Adrenal gland (tissue), 9 donors: ENCODE measurements at regions not wholly inside any gene's neighbourhood (a gene's known extent, or its start where the extent isn't known, plus 50 kb on each side); places are given as distances from the start of the nearest gene placed in this dataset.
"Not testable (repeated sequence)": the region's sequence is repeated elsewhere in the genome, so short reads cannot be mapped to it uniquely, and the experiment has no call there.

Experiments used
- DNase-seq, 7 donors: peaks; one replicate each; pipeline ENCODE4 v3.0.0-alpha.2; 2019 to 2020
- H3K27ac ChIP-seq, 5 donors: fragments of 200-600 bp; sonication (generic) in 4 of 5; 1 replicate in 3 of 5; 2 replicates in 2 of 5; pipeline versions ENCODE4 v1.5.1 to v1.8.0; 2016 to 2020; ENCODE audit warnings: mild to moderate bottlenecking in 1 of 5
- H3K27me3 ChIP-seq: fragments of 200-600 bp; 2 replicates; pipeline ENCODE4 v1.8.0; 2021
- H3K36me3 ChIP-seq, 2 donors: fragments of 200-600 bp; replicated peaks in 1 of 2; 1 replicate in 1 of 2; 2 replicates in 1 of 2; pipeline versions ENCODE4 v1.5.1 to v1.8.0; 2018 to 2022
- H3K4me1 ChIP-seq, 2 donors: fragments of 200-600 bp; replicated peaks in 1 of 2; 1 replicate in 1 of 2; 2 replicates in 1 of 2; pipeline versions ENCODE4 v1.5.1 to v1.8.0; 2018 to 2021
- H3K4me3 ChIP-seq, 4 donors: fragments of 200-600 bp; sonication (generic) in 3 of 4; one replicate each; pipeline ENCODE4 v1.5.1; 2016 to 2018
- H3K9me3 ChIP-seq, 3 donors: fragments of 200-600 bp; sonication (generic) in 1 of 3; replicated peaks in 1 of 3; 1 replicate in 2 of 3; 2 replicates in 1 of 3; pipeline versions ENCODE4 v1.5.1 to v1.8.0; 2016 to 2021
- POLR2A ChIP-seq, 2 donors: fragments of 450-650 bp; IDR thresholded peaks; one replicate each; pipeline ENCODE4 v1.6.1; 2017; ENCODE audit warnings: antibody characterized with exemption in 2 of 2, mild to moderate bottlenecking in 2 of 2, moderate library complexity in 1 of 2
- WGBS, 4 donors: extraction: QIAGEN DNeasy Blood & Tissue Kit in 2 of 4; methylation state at CpG; one replicate each; pipeline versions ENCODE4 v1.1.5 to v1.1.7; 2013 to 2017; 5-methylcytosine and 5-hydroxymethylcytosine counted together
- intact Hi-C, 2 donors: fragments of 100-400 bp; cut with DNase I; formaldehyde crosslinking; loops; one replicate each; pipeline versions ENCODE4 v1.14.1 to v1.15.0; 2022 to 2023
- TF ChIP-seq, protein P1 (sequence below), 6 experiments: fragments of 450-650 bp in 4 of 6; fragments of 200-600 bp in 2 of 6; sonication (generic) in 1 of 6; IDR thresholded peaks; 1 replicate in 5 of 6; 2 replicates in 1 of 6; pipeline versions ENCODE4 v1.5.1 to v1.8.0; 2016 to 2021; ENCODE audit warnings: antibody characterized with exemption in 6 of 6, mild to moderate bottlenecking in 2 of 6, moderate library complexity in 1 of 6
- donor health status: healthy with polysubstance abuse.
- donor health status: Bipolar disorder and iron deficiency.
- donor health status: DM: yes; HTN: yes; CAD: no.
- donor health status: DM: no; HTN: no; CAD: no.
- donor health status: DM: no; HTN: no; CAD: no.

DNA sequence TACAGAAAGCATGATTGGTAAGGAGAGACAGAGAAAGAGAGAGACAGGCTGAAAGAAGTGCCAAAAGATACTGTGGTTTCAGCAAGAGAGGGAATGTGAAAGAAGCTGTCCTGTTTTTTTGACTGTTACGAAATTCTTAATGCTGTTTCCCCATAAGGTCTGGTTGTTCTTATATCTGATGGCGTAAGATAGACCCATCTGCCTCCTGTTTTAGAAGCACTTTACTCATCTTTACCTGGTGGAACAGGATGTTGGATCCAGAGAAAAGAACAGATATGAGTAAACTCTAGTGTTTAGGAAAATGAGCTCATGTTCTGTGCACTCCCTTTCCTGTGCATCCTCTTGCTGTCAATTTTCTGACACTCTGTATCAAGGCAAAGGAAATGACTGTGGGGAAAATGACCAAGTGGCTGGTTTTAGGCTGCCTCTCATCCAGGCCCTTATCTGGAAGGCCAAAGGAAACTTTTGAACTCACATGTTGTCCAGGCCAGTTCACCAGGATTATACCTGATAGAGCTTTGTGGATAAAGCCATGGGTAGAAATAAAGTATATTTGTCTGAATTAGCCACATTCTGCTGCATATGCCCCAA, 311.7 kb upstream of the HTR2C start:
- no peak overlapping the region for H3K4me3 ChIP-seq
- no peaks in the 10 kb centered on the region for H3K27me3 ChIP-seq
- DNase-seq, result no peak
- no peaks in the 10 kb centered on the region for H3K36me3 ChIP-seq
- H3K4me1 ChIP-seq, result no peaks in the 10 kb centered on the region
- 68 to 82% (median 76%) methylated on average over 2 of the region's 2 CpGs for WGBS, 4 donors
- TF ChIP-seq, protein P1, sequence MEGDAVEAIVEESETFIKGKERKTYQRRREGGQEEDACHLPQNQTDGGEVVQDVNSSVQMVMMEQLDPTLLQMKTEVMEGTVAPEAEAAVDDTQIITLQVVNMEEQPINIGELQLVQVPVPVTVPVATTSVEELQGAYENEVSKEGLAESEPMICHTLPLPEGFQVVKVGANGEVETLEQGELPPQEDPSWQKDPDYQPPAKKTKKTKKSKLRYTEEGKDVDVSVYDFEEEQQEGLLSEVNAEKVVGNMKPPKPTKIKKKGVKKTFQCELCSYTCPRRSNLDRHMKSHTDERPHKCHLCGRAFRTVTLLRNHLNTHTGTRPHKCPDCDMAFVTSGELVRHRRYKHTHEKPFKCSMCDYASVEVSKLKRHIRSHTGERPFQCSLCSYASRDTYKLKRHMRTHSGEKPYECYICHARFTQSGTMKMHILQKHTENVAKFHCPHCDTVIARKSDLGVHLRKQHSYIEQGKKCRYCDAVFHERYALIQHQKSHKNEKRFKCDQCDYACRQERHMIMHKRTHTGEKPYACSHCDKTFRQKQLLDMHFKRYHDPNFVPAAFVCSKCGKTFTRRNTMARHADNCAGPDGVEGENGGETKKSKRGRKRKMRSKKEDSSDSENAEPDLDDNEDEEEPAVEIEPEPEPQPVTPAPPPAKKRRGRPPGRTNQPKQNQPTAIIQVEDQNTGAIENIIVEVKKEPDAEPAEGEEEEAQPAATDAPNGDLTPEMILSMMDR (IDR thresholded peaks at IDR 0.05), result no peak
- no peak for TF ChIP-seq POLR2A (IDR thresholded peaks at IDR 0.05)
- intact Hi-C loops, result no loop called here
- H3K9me3 ChIP-seq, result no peaks in the 10 kb centered on the region
- no peak overlapping the region for H3K27ac ChIP-seq

DNA sequence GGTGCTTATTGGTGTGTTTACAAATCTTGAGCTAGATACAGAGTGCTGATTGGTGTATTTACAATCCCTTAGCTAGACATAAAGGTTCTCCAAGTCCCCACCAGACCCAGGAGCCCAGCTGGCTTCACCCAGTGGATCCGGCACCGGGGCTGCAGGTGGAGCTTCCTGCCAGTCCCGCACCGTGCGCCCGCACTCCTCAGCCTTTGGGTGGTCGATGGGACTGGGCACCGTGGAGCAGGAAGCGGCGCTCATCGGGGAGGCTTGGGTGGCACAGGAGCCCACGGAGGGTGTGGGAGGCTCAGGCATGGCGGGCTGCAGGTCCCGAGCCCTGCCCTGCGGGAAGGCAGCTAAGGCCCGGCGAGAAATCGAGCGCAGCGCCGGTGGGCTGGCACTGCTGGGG, 313.5 kb upstream of the HTR2C start:
- H3K27ac ChIP-seq, H3K27me3 ChIP-seq, H3K4me1 ChIP-seq: not testable (repeated sequence)

DNA sequence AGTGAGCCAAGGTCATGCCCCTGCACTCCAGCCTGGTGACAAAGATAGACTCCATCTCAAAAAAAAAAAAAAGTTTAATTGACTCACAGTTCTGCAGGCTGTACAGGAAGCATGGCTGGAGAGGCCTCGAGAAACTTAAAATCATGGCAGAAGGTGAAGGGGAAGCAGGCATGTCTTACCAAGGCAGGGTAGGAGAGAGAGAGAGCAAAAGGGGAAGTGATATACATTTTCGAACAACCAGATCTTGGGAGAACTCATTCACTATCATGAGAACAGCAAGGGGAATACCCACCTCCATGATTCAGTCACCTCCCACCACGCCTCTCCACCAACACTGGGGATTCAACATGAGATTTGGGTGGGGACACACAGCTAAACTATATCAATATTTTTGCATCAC, 315.2 kb upstream of the HTR2C start:
- Histone ChIP-seq H3K27me3 (no peaks in the 10 kb centered on the region), H3K9me3 (no peaks in the 10 kb centered on the region), H3K27ac (no peak overlapping the region), H3K4me1 (no peaks in the 10 kb centered on the region), H3K36me3 (no peaks in the 10 kb centered on the region), H3K4me3 (no peak overlapping the region)
- intact Hi-C loops, result no loop called here
- 64 to 76% (median 69%) methylated on average over 3 of the region's 3 CpGs for WGBS, 4 donors
- no peak for DNase-seq
- TF ChIP-seq POLR2A (IDR thresholded peaks at IDR 0.05), result no peak
- TF ChIP-seq, protein P1 (IDR thresholded peaks at IDR 0.05), result no peak

More for the DNA sequence above, 313.5 kb upstream of the HTR2C start:
- 83 to 100% (median 96%) methylated on average over 4 to 15 of the region's 21 CpGs; no CpG with 5 or more reads in 1 of the 4 donors for WGBS, 4 donors
- H3K9me3 ChIP-seq, DNase-seq, intact Hi-C loops, H3K4me3 ChIP-seq, H3K36me3 ChIP-seq: not testable (repeated sequence)

- no peaks in the 10 kb centered on the region for H3K9me3 ChIP-seq
- TF ChIP-seq POLR2A (IDR thresholded peaks at IDR 0.05), result no peak
- TF ChIP-seq, protein P1 (IDR thresholded peaks at IDR 0.05), result no peak
- H3K4me1 ChIP-seq, result no peaks in the 10 kb centered on the region
- intact Hi-C loops, result no loop called here
- no peaks in the 10 kb centered on the region for H3K36me3 ChIP-seq
- no peak for DNase-seq
- WGBS, 4 donors, result 54 to 70% (median 65%) methylated on average over 5 of the region's 5 CpGs
- no peak overlapping the region for H3K4me3 ChIP-seq
- H3K27me3 ChIP-seq, result no peaks in the 10 kb centered on the region
- H3K27ac ChIP-seq, result no peak overlapping the region
These were observed 316.7 kb upstream of the HTR2C start for GRCh38 chrX:114267142-114267541.

DNA sequence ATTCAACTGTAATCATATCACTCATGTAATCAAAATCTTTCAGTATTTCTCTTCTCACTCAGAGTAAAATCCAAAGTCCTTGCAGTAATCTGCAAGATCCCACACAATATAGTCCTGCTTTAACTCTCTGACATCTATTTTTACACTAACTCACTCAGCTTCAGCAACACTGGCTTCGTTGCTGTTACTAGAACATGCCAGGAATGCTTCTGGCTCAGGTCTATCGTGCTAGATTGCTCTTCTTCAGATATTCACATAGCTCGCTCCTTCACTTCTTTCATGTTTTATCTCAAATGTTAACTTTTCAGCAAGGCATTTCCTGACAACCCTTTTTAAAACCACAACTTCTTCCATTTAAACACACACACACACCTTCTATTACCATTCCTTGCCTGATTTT, 331.7 kb upstream of the HTR2C start:
- Histone ChIP-seq H3K4me1 (no peaks in the 10 kb centered on the region), H3K4me3 (no peak overlapping the region), H3K27me3 (peaks cover 9% of the 10 kb centered on the region), H3K36me3 (no peaks in the 10 kb centered on the region), H3K9me3 (no peaks in the 10 kb centered on the region), H3K27ac (no peak overlapping the region)
- TF ChIP-seq POLR2A (IDR thresholded peaks at IDR 0.05), result no peak
- TF ChIP-seq, protein P1 (IDR thresholded peaks at IDR 0.05), result no peak
- no peak for DNase-seq
- intact Hi-C loops, result no loop called here
- 48 to 73% (median 69%) methylated on average over 3 of the region's 3 CpGs for WGBS, 4 donors
